ENCODE measurements at regions not wholly inside any gene's neighbourhood (a gene's known extent, or its start where the extent isn't known, plus 50 kb on each side); places are given as distances from the start of the nearest gene placed in this dataset.

DNA sequence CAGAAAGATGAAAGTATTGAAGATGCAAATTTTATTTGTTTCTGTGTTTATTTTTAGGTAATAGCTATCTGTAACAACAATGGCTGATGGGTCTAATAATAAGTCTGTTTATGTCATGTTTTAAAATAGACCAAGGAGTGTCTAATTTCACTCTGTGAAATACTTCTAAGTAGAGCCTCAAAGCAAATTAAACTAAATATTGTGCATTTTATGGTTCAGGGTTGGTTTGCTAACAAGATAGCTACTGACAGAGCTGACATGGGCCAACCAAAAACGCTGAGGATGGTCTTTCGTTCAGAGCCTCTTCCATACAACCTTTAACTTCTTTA is 437.6 kb upstream of the CTSO start:
- TF ChIP-seq, protein P1, sequence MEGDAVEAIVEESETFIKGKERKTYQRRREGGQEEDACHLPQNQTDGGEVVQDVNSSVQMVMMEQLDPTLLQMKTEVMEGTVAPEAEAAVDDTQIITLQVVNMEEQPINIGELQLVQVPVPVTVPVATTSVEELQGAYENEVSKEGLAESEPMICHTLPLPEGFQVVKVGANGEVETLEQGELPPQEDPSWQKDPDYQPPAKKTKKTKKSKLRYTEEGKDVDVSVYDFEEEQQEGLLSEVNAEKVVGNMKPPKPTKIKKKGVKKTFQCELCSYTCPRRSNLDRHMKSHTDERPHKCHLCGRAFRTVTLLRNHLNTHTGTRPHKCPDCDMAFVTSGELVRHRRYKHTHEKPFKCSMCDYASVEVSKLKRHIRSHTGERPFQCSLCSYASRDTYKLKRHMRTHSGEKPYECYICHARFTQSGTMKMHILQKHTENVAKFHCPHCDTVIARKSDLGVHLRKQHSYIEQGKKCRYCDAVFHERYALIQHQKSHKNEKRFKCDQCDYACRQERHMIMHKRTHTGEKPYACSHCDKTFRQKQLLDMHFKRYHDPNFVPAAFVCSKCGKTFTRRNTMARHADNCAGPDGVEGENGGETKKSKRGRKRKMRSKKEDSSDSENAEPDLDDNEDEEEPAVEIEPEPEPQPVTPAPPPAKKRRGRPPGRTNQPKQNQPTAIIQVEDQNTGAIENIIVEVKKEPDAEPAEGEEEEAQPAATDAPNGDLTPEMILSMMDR (IDR thresholded peaks at IDR 0.05; ENCODE audit: extremely low read depth in 1 of 2, insufficient read depth in 1 of 2, low read depth in 1 of 2, low read length in 2 of 2), result no peak
- TF ChIP-seq POLR2A (IDR thresholded peaks at IDR 0.05; ENCODE audit: low read depth, low read length) (no peak), JUN (IDR thresholded peaks at IDR 0.05; ENCODE audit: borderline replicate concordance, insufficient read depth, insufficient read length, low read depth) (no peak), FOS (IDR thresholded peaks at IDR 0.05; ENCODE audit: borderline replicate concordance, insufficient read depth, low read length) (no peak), POLR2AphosphoS5 (IDR thresholded peaks at IDR 0.05; ENCODE audit: insufficient read depth, low read depth, low read length) (no peak), MYC (IDR thresholded peaks at IDR 0.05; ENCODE audit: low read depth, low read length) (no peak), GATA2 (IDR thresholded peaks at IDR 0.05; ENCODE audit: insufficient read depth, insufficient read length, low read depth, low read length) (no peak), EZH2 (IDR thresholded peaks at IDR 0.05; ENCODE audit: borderline replicate concordance, low read depth, low read length, severe bottlenecking) (no peak)

All from endothelial cell of umbilical vein (primary cell).